Suprapubic skin (tissue), 4 donors: ENCODE measurements at regions not wholly inside any gene's neighbourhood (a gene's known extent, or its start where the extent isn't known, plus 50 kb on each side); places are given as distances from the start of the nearest gene placed in this dataset.

Source experiments
- DNase-seq, 2 donors: peaks; one replicate each; pipeline ENCODE4 v3.0.0-alpha.2; 2019; ENCODE audit warnings: low spot score in 2 of 2
- H3K27ac ChIP-seq: fragments of 200-600 bp; sonication (generic); one replicate; pipeline ENCODE4 v1.5.1; 2019
- H3K27me3 ChIP-seq: fragments of 200-600 bp; sonication (generic); one replicate; pipeline ENCODE4 v1.5.1; 2019
- H3K36me3 ChIP-seq: fragments of 200-600 bp; sonication (generic); one replicate; pipeline ENCODE4 v1.5.1; 2019
- H3K4me1 ChIP-seq: fragments of 200-600 bp; sonication (generic); one replicate; pipeline ENCODE4 v1.5.1; 2019
- H3K4me3 ChIP-seq: fragments of 200-600 bp; sonication (generic); one replicate; pipeline ENCODE4 v1.5.1; 2019; ENCODE audit warnings: mild to moderate bottlenecking
- H3K9me3 ChIP-seq: fragments of 200-600 bp; sonication (generic); one replicate; pipeline ENCODE4 v1.5.1; 2019
- CTCF ChIP-seq, 2 donors: fragments of 200-600 bp in 1 of 2; fragments of 450-650 bp in 1 of 2; sonication (generic) in 1 of 2; IDR thresholded peaks; one replicate each; pipeline ENCODE4 v1.5.1; 2016 to 2019; ENCODE audit warnings: antibody characterized with exemption in 2 of 2, mild to moderate bottlenecking in 1 of 2, moderate library complexity in 1 of 2
- EP300 ChIP-seq: sonication (generic); formaldehyde crosslinking; IDR thresholded peaks from one replicate; pipeline ENCODE4 v1.6.1; 2017; ENCODE audit warnings: antibody characterized with exemption
- POLR2A ChIP-seq, 2 donors: fragments of 450-650 bp; IDR thresholded peaks; one replicate each; pipeline ENCODE4 v1.6.1; 2017; ENCODE audit warnings: antibody characterized with exemption in 2 of 2, mild to moderate bottlenecking in 2 of 2, moderate library complexity in 2 of 2
- POLR2AphosphoS5 ChIP-seq, 3 donors: sonication (generic); formaldehyde crosslinking; IDR thresholded peaks; one replicate each; pipeline ENCODE4 v1.6.1; 2017; ENCODE audit warnings: antibody characterized with exemption in 3 of 3
- whole genome bisulfite sequencing: methylation state at CpG from one replicate; pipeline ENCODE4 v1.1.5; 2018; 5-methylcytosine and 5-hydroxymethylcytosine counted together

- H3K9me3 ChIP-seq: no peaks in the 10 kb centered on the region
- no peak overlapping the region for H3K4me3 ChIP-seq
- DNase-seq: no peak
- no peaks in the 10 kb centered on the region for H3K36me3 ChIP-seq
- 83% methylated on average over 6 of the region's 6 CpGs for WGBS
- TF ChIP-seq EP300: no peak
- no peak for TF ChIP-seq POLR2AphosphoS5 (IDR thresholded peaks at IDR 0.05)
- TF ChIP-seq CTCF (IDR thresholded peaks at IDR 0.05): no peak
- TF ChIP-seq POLR2A (IDR thresholded peaks at IDR 0.05): no peak
- H3K27me3 ChIP-seq: no peaks in the 10 kb centered on the region
- H3K27ac ChIP-seq: no peak overlapping the region
- H3K4me1 ChIP-seq: no peaks in the 10 kb centered on the region
Observed at GRCh38 chr2:129112181-129112580, 793.5 kb upstream of the HS6ST1 start.

- no peaks in the 10 kb centered on the region for H3K36me3 ChIP-seq
- no peaks in the 10 kb centered on the region for H3K4me1 ChIP-seq
- H3K27me3 ChIP-seq: no peaks in the 10 kb centered on the region
- no peak for TF ChIP-seq POLR2AphosphoS5 (IDR thresholded peaks at IDR 0.05)
- TF ChIP-seq POLR2A (IDR thresholded peaks at IDR 0.05): no peak
- TF ChIP-seq EP300: no peak
- TF ChIP-seq CTCF (IDR thresholded peaks at IDR 0.05): no peak
- WGBS: 90% methylated on average over 6 of the region's 6 CpGs
- no peak overlapping the region for H3K4me3 ChIP-seq
- DNase-seq: no peak
- no peak overlapping the region for H3K27ac ChIP-seq
- H3K9me3 ChIP-seq: no peaks in the 10 kb centered on the region
Observed at GRCh38 chr2:129113776-129114175, 795.1 kb upstream of the HS6ST1 start.

GRCh38 chr2:129117434-129117833, 798.8 kb upstream of the HS6ST1 start:
- no peak for DNase-seq
- WGBS: 56% methylated on average over 2 of the region's 2 CpGs
- H3K36me3 ChIP-seq: no peaks in the 10 kb centered on the region

GRCh38 chr2:129118296-129118695, 799.6 kb upstream of the HS6ST1 start:
- H3K9me3 ChIP-seq: no peaks in the 10 kb centered on the region
- TF ChIP-seq EP300 (no peak), CTCF (IDR thresholded peaks at IDR 0.05) (no peak), POLR2A (IDR thresholded peaks at IDR 0.05) (no peak), POLR2AphosphoS5 (IDR thresholded peaks at IDR 0.05) (no peak)

More at GRCh38 chr2:129117434-129117833, 798.8 kb upstream of the HS6ST1 start:
- no peak overlapping the region for H3K4me3 ChIP-seq
- no peak for TF ChIP-seq POLR2AphosphoS5 (IDR thresholded peaks at IDR 0.05)
- TF ChIP-seq EP300: no peak
- no peaks in the 10 kb centered on the region for H3K9me3 ChIP-seq
- no peaks in the 10 kb centered on the region for H3K27me3 ChIP-seq
- no peak overlapping the region for H3K27ac ChIP-seq
- H3K4me1 ChIP-seq: no peaks in the 10 kb centered on the region

GRCh38 chr2:129129087-129129486, 810.4 kb upstream of the HS6ST1 start:
- no peaks in the 10 kb centered on the region for H3K27me3 ChIP-seq
- no peak for DNase-seq
- TF ChIP-seq EP300 (no peak), POLR2AphosphoS5 (IDR thresholded peaks at IDR 0.05) (no peak), CTCF (IDR thresholded peaks at IDR 0.05) (no peak), POLR2A (IDR thresholded peaks at IDR 0.05) (no peak)
- no peaks in the 10 kb centered on the region for H3K9me3 ChIP-seq
- peaks cover 5% of the 10 kb centered on the region for H3K4me1 ChIP-seq
- no peak overlapping the region for H3K4me3 ChIP-seq
- peak overlapping the region; percentile 64 for H3K27ac ChIP-seq
- no peaks in the 10 kb centered on the region for H3K36me3 ChIP-seq
- 49% methylated on average over 4 of the region's 4 CpGs for WGBS

More at GRCh38 chr2:129118296-129118695, 799.6 kb upstream of the HS6ST1 start:
- Histone ChIP-seq H3K4me1 (no peaks in the 10 kb centered on the region), H3K4me3 (no peak overlapping the region), H3K36me3 (no peaks in the 10 kb centered on the region), H3K27ac (no peak overlapping the region), H3K27me3 (no peaks in the 10 kb centered on the region)
- no peak for DNase-seq
